Superior temporal gyrus (tissue), 1 donor: ENCODE measurements at regions not wholly inside any gene's neighbourhood (a gene's known extent, or its start where the extent isn't known, plus 50 kb on each side); places are given as distances from the start of the nearest gene placed in this dataset.

Source experiments
- DNase-seq: peaks from one replicate; pipeline ENCODE4 v3.0.0-alpha.2; 2016; ENCODE audit errors: extremely low spot score

GRCh38 chr12:19053218-19053617 is 76.3 kb upstream of the PLEKHA5 start:
- DNase-seq = no peak

GRCh38 chr12:19054035-19054434 is 75.5 kb upstream of the PLEKHA5 start:
- DNase-seq = no peak

GRCh38 chr12:19055589-19055988 is 73.9 kb upstream of the PLEKHA5 start:
- no peak for DNase-seq

- DNase-seq = no peak
These were observed 71.1 kb upstream of the PLEKHA5 start for GRCh38 chr12:19058235-19059021.

- DNase-seq = no peak
These were observed 64.8 kb upstream of the PLEKHA5 start for GRCh38 chr12:19064713-19065112.

- no peak for DNase-seq
These were observed 64.3 kb upstream of the PLEKHA5 start for GRCh38 chr12:19065223-19065622.

- no peak for DNase-seq
These were observed 63.7 kb upstream of the PLEKHA5 start for GRCh38 chr12:19065871-19066270.

GRCh38 chr12:19066475-19067001 is 63.0 kb upstream of the PLEKHA5 start:
- DNase-seq = no peak

GRCh38 chr12:19068137-19068536 is 61.4 kb upstream of the PLEKHA5 start:
- DNase-seq = no peak

- DNase-seq = no peak
These were observed 59.2 kb upstream of the PLEKHA5 start for GRCh38 chr12:19070341-19070740.

GRCh38 chr12:19074700-19075099 is 54.8 kb upstream of the PLEKHA5 start:
- DNase-seq = no peak

- no peak for DNase-seq
These were observed 53.7 kb upstream of the PLEKHA5 start for GRCh38 chr12:19075711-19076340.
